ENCODE measurements at regions not wholly inside any gene's neighbourhood (a gene's known extent, or its start where the extent isn't known, plus 50 kb on each side); places are given as distances from the start of the nearest gene placed in this dataset.
A peak's percentile ranks its signal among the peaks of the same experiment; 100 is the strongest.

DNA sequence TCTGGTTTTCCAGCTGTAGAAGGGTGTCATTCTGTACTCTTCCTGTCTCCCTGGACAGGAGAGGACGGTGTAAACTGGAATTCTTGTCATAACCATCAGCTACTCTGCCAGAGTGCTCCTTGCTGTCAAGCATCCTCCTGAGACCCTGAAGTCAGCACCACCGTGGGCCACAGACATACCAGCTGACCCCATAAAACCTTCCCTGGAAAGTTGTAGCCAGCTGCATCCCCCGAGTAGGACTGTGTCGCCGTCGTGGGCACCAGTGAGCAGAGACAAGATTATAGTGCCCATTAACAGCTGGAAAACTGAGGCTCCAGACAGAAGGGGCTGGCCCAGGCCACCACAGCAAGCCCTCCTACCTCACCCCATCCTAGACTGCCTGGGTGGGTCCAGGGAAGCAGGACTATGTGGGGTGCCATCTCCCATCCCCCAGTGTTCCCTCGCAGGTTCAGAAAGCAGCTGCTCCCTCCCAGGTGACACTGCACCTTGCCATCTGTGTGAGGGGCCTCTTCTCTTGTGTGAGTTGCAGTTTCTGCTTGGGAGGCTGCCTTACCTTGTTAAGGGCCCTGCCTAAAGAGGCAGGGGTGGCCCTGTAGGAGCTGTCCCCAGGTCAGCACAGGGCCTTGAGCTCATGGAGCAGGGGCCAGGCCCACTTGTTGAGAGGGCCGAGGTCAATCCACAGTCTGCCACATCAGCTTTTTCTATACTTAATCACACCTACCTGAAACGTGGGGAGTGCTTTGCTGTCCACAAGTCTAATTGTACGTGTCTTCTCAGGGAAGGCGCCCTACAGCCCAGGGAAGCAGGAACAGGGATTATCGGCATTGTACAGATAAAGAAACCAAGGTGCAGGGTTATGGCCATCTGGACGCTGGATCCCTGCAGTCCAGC lies 191.9 kb upstream of the LINGO1 start:
- no peaks in the 10 kb centered on the region for H3K9me3 Mint-ChIP-seq
- H3K4me3 Mint-ChIP-seq: no peak overlapping the region
- no peaks in the 10 kb centered on the region for H3K36me3 Mint-ChIP-seq (ENCODE audit: low read depth)
- peaks cover 3% of the 10 kb centered on the region for H3K4me1 Mint-ChIP-seq
- no peak overlapping the region for H3K27ac Mint-ChIP-seq
- DNase-seq: no peak
- ChIA-PET POLR2A (no interaction called here), CTCF (no interaction called here)
- H3K27me3 Mint-ChIP-seq: peaks cover 30% of the 10 kb centered on the region

DNA sequence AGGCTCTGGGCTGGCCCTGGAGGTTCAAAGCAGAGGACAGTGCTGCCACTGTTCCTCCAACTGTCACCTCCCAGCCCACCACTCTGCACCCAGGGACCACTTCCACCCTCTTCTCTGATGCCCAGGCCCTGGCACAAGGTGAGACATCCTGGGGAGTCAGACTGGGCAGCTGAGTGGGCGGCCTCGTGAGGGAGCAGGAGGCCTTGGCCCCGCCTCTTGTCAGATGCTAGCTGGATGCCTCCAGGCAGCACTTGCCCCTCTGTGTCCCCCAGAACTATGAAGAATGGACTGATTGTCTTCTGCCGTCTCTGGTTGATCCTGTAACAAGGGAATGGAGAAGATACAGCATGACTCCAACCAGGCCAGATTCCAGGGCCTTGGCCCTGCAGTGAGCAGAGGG lies 191.0 kb upstream of the LINGO1 start:
- no peak for DNase-seq
- Mint-ChIP-seq H3K27ac (no peak overlapping the region), H3K9me3 (no peaks in the 10 kb centered on the region), H3K4me3 (no peak overlapping the region), H3K27me3 (peaks cover 30% of the 10 kb centered on the region), H3K4me1 (peaks cover 3% of the 10 kb centered on the region), H3K36me3 (ENCODE audit: low read depth) (no peaks in the 10 kb centered on the region)
- ChIA-PET POLR2A (no interaction called here), CTCF (no interaction called here)

DNA sequence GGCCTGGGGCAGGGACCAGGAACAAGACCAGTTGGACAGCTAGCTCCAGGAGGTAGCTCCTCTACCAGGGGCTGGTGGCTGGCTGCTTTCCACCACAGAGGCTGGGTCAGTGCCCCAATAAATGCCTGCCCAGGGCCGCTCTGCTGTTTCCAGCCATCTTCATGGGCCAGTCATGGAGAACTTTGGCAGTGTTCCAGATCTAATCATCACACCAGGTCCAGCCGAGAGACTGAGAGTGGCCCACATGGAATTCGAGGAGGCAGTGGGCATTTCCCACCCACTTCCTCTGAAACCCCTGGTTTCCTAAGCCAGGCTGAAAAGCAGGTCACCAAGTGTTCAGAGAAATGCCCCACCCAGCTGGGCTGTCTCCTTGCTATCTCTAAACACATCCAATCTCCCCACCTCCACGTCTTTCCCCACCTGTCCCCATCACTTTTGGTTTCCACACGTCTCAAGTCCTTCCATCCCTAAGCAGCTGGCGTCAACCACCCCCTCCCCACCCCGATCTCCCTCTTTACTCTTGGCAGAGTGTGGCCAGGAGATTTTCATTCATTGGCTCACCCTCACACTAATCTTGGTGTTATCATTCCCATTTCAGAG lies 190.0 kb upstream of the LINGO1 start:
- H3K4me1 Mint-ChIP-seq: peaks cover 3% of the 10 kb centered on the region
- H3K9me3 Mint-ChIP-seq: no peaks in the 10 kb centered on the region
- POLR2A ChIA-PET: no interaction called here
- H3K36me3 Mint-ChIP-seq (ENCODE audit: low read depth): no peaks in the 10 kb centered on the region
- peaks cover 38% of the 10 kb centered on the region for H3K27me3 Mint-ChIP-seq
- no peak overlapping the region for H3K27ac Mint-ChIP-seq
- no peak for DNase-seq
- CTCF ChIA-PET: interaction anchor here (1.6 kb wide), 1 partner anchor 9 kb away, joined by 4 read pairs; no protein-coding TSS in a partner anchor
- no peak overlapping the region for H3K4me3 Mint-ChIP-seq

DNA sequence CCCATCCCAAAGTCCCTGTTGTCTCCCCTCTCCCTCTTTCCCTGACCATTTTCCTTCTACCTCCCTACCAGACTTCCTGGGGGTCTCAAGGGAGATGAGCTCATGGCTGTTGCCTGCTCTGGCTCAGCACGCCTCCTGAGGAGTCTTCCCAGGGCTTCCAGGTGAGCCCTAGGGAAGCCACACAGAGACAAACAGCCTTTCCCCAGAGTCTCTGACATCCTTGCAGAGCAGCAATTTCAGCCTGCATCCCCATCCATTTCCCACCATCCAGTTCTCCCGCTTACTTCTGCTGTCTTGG lies 189.2 kb upstream of the LINGO1 start:
- H3K27me3 Mint-ChIP-seq: peaks cover 40% of the 10 kb centered on the region
- no peak overlapping the region for H3K4me3 Mint-ChIP-seq
- no peak for DNase-seq
- no peak overlapping the region for H3K27ac Mint-ChIP-seq
- H3K9me3 Mint-ChIP-seq: no peaks in the 10 kb centered on the region
- ChIA-PET CTCF (interaction anchor here (0.6 to 1.6 kb wide), 4 partner anchors 10 to 294 kb away, joined by 3 to 4 read pairs (median 4); partner anchors contain the start of gene LINGO1), POLR2A (no interaction called here)
- peaks cover 3% of the 10 kb centered on the region for H3K4me1 Mint-ChIP-seq
- H3K36me3 Mint-ChIP-seq (ENCODE audit: low read depth): no peaks in the 10 kb centered on the region

DNA sequence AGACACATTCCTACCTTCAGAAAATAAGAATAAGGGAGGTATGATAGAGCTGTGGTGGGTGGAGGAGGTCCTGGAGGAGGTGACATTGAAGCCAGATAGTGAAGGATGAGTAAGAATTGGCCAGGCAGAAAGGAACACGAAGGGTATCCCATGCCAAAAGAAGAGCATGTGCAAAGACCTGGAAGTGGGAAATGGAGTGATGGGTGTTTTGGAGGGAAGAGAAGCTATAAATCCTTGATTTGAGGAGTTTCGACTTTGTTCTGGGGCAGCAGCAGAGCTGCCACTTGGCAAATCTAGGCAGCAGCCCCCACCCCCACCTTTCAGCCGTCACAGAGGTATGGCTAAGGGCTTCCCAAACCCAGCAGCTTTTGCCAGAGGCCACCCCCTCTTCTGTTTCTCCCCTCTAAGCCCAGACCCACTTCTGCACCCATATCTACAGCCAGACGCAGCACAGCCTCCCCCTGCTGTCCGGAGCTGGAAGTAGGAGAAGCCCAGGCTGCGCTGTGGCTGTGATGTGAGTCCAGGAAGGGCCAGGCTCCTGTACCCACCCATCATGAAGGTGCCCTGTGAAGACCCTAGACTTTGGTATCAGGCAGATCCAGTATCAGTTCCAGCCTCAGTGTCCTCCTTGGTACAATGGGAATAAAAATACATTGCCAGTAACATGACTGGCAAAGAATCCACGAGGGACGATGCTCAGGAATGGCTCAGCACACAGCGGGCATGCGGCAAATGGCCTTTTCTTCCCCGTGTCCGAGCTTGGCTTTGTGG lies 188.7 kb upstream of the LINGO1 start:
- H3K4me3 Mint-ChIP-seq: no peak overlapping the region
- no peak overlapping the region for H3K27ac Mint-ChIP-seq
- POLR2A ChIA-PET: no interaction called here
- H3K9me3 Mint-ChIP-seq: no peaks in the 10 kb centered on the region
- H3K36me3 Mint-ChIP-seq (ENCODE audit: low read depth): no peaks in the 10 kb centered on the region
- peaks cover 45% of the 10 kb centered on the region for H3K27me3 Mint-ChIP-seq
- CTCF ChIA-PET: interaction anchor here (0.6 to 1.6 kb wide), 5 partner anchors 11 to 293 kb away, joined by 3 to 4 read pairs (median 3); partner anchors contain the start of gene LINGO1
- H3K4me1 Mint-ChIP-seq: peaks cover 3% of the 10 kb centered on the region
- DNase-seq: peak; percentile 49

DNA sequence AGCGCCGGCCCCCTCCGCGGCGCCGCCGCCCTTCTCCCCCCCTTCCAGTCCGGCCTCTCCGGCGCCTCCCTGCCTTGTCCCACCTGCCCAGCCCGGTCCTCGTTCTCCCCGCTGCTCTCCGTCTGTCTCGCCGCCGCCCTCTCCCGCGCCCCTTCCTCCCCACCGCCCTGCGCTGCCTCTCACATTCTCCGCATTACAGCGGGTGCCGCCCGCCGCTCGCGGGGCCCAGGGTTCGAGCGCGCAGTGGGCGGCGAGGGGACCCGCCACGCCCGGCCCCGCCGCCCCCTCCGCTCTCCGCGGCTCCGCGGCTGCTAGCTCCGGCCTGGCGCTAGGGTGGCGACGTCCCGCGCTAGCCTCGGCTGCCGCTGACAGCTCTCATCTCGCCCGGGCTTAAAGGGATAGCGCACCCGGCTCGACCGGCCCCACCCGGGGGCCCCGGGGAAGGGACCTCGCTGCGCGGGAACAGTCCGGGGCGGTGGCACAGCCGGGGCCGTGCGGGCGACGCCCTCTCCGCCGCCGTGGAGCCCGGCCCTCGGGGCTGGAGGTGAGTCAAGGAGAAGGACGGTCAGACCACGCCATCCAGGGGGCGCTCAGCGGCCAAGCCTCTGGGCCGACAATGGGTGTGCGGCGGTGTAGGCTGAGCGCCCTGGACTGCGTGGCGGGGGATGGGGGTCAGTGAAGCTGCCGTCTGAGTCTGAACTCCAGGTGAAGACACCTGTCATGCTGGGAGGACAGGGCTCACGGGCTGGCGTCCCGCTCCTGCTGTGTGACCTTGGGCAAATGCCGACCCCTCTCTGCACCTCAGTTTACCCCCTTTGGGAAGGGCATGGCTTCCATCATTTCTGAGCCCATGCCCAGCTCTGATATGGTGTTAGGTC lies 187.4 kb upstream of the LINGO1 start:
- Mint-ChIP-seq H3K4me3 (no peak overlapping the region), H3K27me3 (peaks cover 45% of the 10 kb centered on the region), H3K9me3 (no peaks in the 10 kb centered on the region), H3K27ac (no peak overlapping the region), H3K36me3 (ENCODE audit: low read depth) (no peaks in the 10 kb centered on the region), H3K4me1 (peaks cover 3% of the 10 kb centered on the region)
- DNase-seq: no peak
- ChIA-PET CTCF (no interaction called here), POLR2A (no interaction called here)

DNA sequence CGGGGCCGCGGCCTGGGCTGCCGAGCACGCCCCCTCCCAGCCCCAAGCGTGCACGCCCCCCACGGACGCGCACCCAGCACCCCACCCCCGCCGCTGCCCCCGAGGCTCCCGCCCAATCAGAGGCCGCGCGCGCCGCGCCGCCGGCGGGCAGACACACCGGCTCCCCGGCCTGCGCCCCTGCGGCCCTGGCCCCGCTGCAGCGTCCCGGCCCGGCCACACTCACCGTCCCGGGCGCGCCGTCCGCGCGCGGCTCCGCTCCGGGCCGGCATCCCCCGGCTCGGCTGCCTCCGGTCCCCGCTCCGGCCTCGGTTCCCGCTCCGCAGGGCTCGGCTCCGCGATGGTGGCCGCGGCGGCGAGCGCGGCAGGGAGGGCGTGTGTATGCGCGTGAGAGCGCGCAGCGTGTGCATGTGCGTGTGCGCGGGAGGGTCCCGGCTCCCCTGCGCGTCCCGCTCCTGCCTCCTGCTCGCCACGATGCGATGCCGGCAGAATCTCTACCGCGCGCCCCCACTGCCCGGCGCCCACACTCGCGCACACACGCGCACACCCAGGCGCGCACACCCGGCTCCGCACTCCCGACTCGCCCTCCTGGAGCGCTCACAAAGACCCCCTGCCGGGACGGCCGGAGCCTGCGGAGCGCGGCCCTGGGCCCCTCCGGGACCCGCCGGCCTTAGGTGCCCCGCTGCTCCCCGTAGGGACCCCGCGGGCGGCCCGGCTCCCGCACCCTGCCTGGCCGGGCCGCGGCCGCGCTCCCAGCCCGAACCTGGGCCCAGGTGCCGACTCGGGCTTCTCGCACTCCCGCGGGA lies 186.5 kb upstream of the LINGO1 start:
- Mint-ChIP-seq H3K4me3 (no peak overlapping the region), H3K27ac (no peak overlapping the region), H3K36me3 (ENCODE audit: low read depth) (no peaks in the 10 kb centered on the region), H3K27me3 (peaks cover 44% of the 10 kb centered on the region), H3K9me3 (no peaks in the 10 kb centered on the region), H3K4me1 (peaks cover 3% of the 10 kb centered on the region)
- CTCF ChIA-PET: no interaction called here
- POLR2A ChIA-PET: no interaction called here
- no peak for DNase-seq

DNA sequence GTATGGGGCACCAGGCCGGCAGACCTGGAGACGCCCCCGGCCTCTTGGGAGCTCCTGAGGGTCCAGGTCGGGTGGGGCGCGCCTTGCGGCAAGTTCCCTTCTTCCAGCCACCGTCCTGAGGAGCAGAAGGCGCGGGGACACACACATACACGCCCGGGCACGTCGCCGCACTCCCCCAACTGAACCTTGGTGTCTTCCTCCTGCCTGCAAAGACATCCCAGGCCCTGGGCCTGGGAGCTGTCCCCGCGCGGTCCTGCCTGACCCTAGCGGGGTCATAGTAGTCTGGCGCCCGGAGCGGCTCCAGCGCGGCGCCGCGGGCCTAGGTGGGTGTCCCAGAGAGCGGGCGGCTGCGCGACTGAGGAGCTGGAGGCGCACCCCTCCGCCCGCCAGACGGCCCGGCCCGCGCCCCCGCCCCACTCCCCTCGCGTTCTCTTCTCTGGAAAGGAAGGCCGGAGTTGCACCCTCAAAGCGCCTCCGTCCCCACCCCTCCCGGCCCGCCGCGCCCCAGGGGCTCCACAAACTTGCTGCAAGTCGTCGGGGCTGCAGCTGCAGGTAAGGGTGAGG lies 185.9 kb upstream of the LINGO1 start:
- H3K27ac Mint-ChIP-seq: no peak overlapping the region
- CTCF ChIA-PET: no interaction called here
- no peaks in the 10 kb centered on the region for H3K36me3 Mint-ChIP-seq (ENCODE audit: low read depth)
- H3K9me3 Mint-ChIP-seq: no peaks in the 10 kb centered on the region
- DNase-seq: no peak
- H3K4me3 Mint-ChIP-seq: no peak overlapping the region
- H3K27me3 Mint-ChIP-seq: peaks cover 44% of the 10 kb centered on the region
- POLR2A ChIA-PET: no interaction called here
- peaks cover 3% of the 10 kb centered on the region for H3K4me1 Mint-ChIP-seq

DNA sequence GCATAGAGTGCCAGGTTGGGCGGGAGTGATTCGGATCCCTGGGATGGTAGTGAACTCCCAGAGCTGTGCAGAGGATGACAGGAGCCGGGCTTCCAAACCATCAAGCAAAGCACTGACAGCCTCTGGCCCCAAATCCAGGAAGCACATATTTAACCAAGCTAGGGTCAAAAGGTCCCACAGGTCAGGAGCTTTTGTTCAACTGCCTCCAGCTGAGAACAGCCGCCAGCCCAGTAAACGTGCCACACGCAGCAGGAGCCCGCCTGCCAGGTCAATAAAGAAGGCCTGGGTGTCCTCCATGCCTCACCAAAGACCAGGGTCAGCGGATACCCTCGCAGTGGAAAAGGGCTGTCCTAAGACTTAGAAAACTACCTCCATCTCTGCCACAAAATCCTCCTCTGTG lies 184.7 kb upstream of the LINGO1 start:
- ChIA-PET CTCF (no interaction called here), POLR2A (no interaction called here)
- DNase-seq: no peak
- peaks cover 3% of the 10 kb centered on the region for H3K4me1 Mint-ChIP-seq
- no peak overlapping the region for H3K4me3 Mint-ChIP-seq
- H3K27ac Mint-ChIP-seq: no peak overlapping the region
- H3K27me3 Mint-ChIP-seq: peaks cover 37% of the 10 kb centered on the region
- no peaks in the 10 kb centered on the region for H3K36me3 Mint-ChIP-seq (ENCODE audit: low read depth)
- H3K9me3 Mint-ChIP-seq: no peaks in the 10 kb centered on the region

DNA sequence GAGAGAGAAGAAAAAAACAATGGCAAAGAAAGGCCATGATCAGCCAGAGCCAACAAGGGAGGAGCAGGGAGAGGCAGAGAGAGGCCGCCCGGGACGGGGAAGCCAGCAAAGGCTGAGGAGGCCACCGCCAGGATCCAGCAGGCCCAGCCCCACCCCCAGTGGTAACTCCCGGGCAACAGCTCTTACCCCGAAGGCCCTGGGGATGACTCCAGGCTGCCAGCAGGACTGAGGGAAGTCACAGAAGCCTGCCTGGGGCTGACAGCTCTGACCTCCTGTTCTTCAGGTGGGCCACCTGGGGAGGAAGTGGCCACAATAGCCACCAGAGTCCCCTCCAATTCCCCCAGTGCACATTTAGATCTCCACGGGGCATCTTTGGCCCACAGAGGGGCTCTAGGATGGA lies 184.3 kb upstream of the LINGO1 start:
- no peak for DNase-seq
- peaks cover 3% of the 10 kb centered on the region for H3K4me1 Mint-ChIP-seq
- no peak overlapping the region for H3K27ac Mint-ChIP-seq
- CTCF ChIA-PET: no interaction called here
- H3K27me3 Mint-ChIP-seq: peaks cover 33% of the 10 kb centered on the region
- H3K36me3 Mint-ChIP-seq (ENCODE audit: low read depth): no peaks in the 10 kb centered on the region
- no peak overlapping the region for H3K4me3 Mint-ChIP-seq
- no peaks in the 10 kb centered on the region for H3K9me3 Mint-ChIP-seq
- POLR2A ChIA-PET: no interaction called here

DNA sequence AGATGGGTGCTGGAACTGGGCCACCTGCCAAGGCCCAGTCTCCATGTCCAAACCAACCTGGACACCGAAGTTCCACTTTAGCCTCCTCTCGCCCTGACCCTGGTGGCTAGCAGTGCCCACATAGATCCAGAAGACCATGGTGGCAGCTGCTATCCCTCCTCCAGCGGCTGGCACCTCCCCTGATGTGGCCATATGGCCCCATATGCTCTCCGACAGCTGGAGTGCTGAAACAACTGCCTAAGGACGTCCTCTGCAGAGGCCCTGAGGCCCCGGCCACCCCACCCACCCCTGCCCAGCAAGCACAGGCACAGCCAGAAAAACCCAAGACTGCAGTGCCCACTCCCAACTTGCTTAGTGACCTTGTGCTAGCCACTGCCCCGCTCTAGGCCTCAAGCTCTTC lies 182.3 kb upstream of the LINGO1 start:
- Mint-ChIP-seq H3K27ac (no peak overlapping the region), H3K4me1 (no peaks in the 10 kb centered on the region), H3K36me3 (ENCODE audit: low read depth) (no peaks in the 10 kb centered on the region), H3K9me3 (no peaks in the 10 kb centered on the region), H3K27me3 (peaks cover 16% of the 10 kb centered on the region), H3K4me3 (no peak overlapping the region)
- CTCF ChIA-PET: no interaction called here
- POLR2A ChIA-PET: no interaction called here
- DNase-seq: no peak

DNA sequence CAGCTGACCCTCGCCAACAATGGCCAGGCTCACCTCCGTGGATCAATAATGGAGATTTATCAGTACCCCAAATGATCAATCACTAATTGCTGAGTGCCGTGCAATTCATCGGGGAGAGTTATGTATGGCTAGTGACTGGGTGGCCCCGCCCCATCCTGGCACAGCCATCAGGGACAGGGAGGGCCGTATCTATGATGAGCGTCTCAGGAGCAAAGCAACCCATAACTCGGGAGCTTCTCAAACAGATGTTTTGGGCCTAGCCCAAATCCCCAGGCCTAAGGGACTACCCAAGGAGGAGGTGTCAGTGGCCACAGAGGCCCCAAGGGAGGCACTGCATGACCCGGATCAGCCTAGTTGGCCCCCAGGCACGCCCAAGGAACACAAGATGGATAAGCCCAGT lies 180.0 kb upstream of the LINGO1 start:
- Mint-ChIP-seq H3K36me3 (ENCODE audit: low read depth) (no peaks in the 10 kb centered on the region), H3K27me3 (peaks cover 7% of the 10 kb centered on the region), H3K4me3 (no peak overlapping the region), H3K27ac (no peak overlapping the region), H3K9me3 (no peaks in the 10 kb centered on the region), H3K4me1 (no peaks in the 10 kb centered on the region)
- POLR2A ChIA-PET: no interaction called here
- CTCF ChIA-PET: no interaction called here
- no peak for DNase-seq

Measured in activated CD4-positive, alpha-beta T cell treated with anti-CD3 and anti-CD28 coated beads, Interleukin-2, amount 10 ng/mL, durations not matched to agents 7 days and 5 days (primary cell).